CD4-positive, CD25-positive, alpha-beta regulatory T cell (primary cell): ENCODE measurements at regions not wholly inside any gene's neighbourhood (a gene's known extent, or its start where the extent isn't known, plus 50 kb on each side); places are given as distances from the start of the nearest gene placed in this dataset.

Source experiments
- ATAC-seq, 2 donors: fragments of 150-1000 bp; cut with Tn5 transposase; one replicate each; pipeline ENCODE4 v1.10.0; 2021; ENCODE audit warnings: low read depth in 2 of 2, moderate number of reproducible peaks in 2 of 2, moderate library complexity in 1 of 2
- DNase-seq, 3 donors: peaks; one replicate each; pipeline versions ENCODE4 v3.0.0 to v3.0.0-alpha.2; 2012 to 2022; ENCODE audit warnings: mixed read lengths in 1 of 3
- H3K27ac ChIP-seq: one replicate; pipeline ENCODE4 v1.7.0; 2013; ENCODE audit warnings: mild to moderate bottlenecking, low read length; ENCODE audit not compliant: insufficient read depth, poor library complexity, severe bottlenecking
- H3K27me3 ChIP-seq: one replicate; pipeline ENCODE4 v1.7.0; 2013; ENCODE audit warnings: low read length; ENCODE audit not compliant: control insufficient read depth, insufficient read depth
- H3K36me3 ChIP-seq: one replicate; pipeline ENCODE4 v1.7.0; 2013; ENCODE audit warnings: mild to moderate bottlenecking, low read length, moderate library complexity; ENCODE audit not compliant: control insufficient read depth, insufficient read depth
- H3K4me1 ChIP-seq: 2 replicates; pipeline ENCODE4 v1.7.0; 2013; ENCODE audit warnings: mild to moderate bottlenecking, low read length; ENCODE audit not compliant: insufficient read depth, control insufficient read depth, poor library complexity, severe bottlenecking
- H3K4me3 ChIP-seq: one replicate; pipeline ENCODE4 v1.7.0; 2013; ENCODE audit warnings: low read depth, mild to moderate bottlenecking, low read length, moderate library complexity
- H3K9me3 ChIP-seq, 2 experiments: 1 replicate in 1 of 2; 2 replicates in 1 of 2; pipeline ENCODE4 v1.7.0; 2013; ENCODE audit warnings: low read length in 2 of 2, mild to moderate bottlenecking in 1 of 2, moderate library complexity in 1 of 2; ENCODE audit not compliant: control insufficient read depth in 2 of 2
- H3K27ac Mint-ChIP-seq, 3 donors: one replicate each; pipeline ENCODE4 v1.8.0; 2020 to 2022; ENCODE audit warnings: mild to moderate bottlenecking in 3 of 3, mixed read lengths in 3 of 3, moderate library complexity in 2 of 3
- H3K27me3 Mint-ChIP-seq: one replicate; pipeline ENCODE4 v1.8.0; 2022; ENCODE audit warnings: mild to moderate bottlenecking, mixed read lengths
- H3K36me3 Mint-ChIP-seq: one replicate; pipeline ENCODE4 v1.8.0; 2020; ENCODE audit warnings: mixed read lengths
- H3K4me1 Mint-ChIP-seq, 4 donors: one replicate each; pipeline ENCODE4 v1.8.0; 2020 to 2022; ENCODE audit warnings: mixed read lengths in 4 of 4, mild to moderate bottlenecking in 1 of 4
- H3K4me3 Mint-ChIP-seq, 4 donors: one replicate each; pipeline ENCODE4 v1.8.0; 2020 to 2022; ENCODE audit warnings: mild to moderate bottlenecking in 4 of 4, mixed read lengths in 4 of 4, moderate library complexity in 3 of 4
- H3K9me3 Mint-ChIP-seq, 7 donors: one replicate each; pipeline ENCODE4 v1.8.0; 2020 to 2022; ENCODE audit warnings: mixed read lengths in 7 of 7, mild to moderate bottlenecking in 3 of 7, moderate library complexity in 2 of 7

- Mint-ChIP-seq H3K9me3 (peaks cover 0 to 32% (median 6%) of the 10 kb centered on the region in 7 donors), H3K4me1 (peaks cover 0 to 3% (median 0%) of the 10 kb centered on the region in 4 donors), H3K27ac (no peak overlapping the region), H3K27me3 (no peaks in the 10 kb centered on the region), H3K4me3 (no peak overlapping the region), H3K36me3 (no peaks in the 10 kb centered on the region)
- H3K4me3 ChIP-seq: no peak overlapping the region
- DNase-seq (no peak), ATAC-seq (no peak)
- no peaks in the 10 kb centered on the region for H3K27me3 ChIP-seq
- H3K4me1 ChIP-seq: no peaks in the 10 kb centered on the region
- H3K27ac ChIP-seq: no peak overlapping the region
- H3K9me3 ChIP-seq: no peaks in the 10 kb centered on the region
- H3K36me3 ChIP-seq: no peaks in the 10 kb centered on the region
Observed at GRCh38 chr5:29588236-29588635, 1605.2 kb upstream of the CDH6 start.

GRCh38 chr5:29587832-29588231, 1605.7 kb upstream of the CDH6 start:
- Histone ChIP-seq H3K9me3 (no peaks in the 10 kb centered on the region), H3K27ac (no peak overlapping the region), H3K4me3 (no peak overlapping the region), H3K27me3 (no peaks in the 10 kb centered on the region), H3K36me3 (no peaks in the 10 kb centered on the region), H3K4me1 (no peaks in the 10 kb centered on the region)
- ATAC-seq: no peak
- H3K4me1 Mint-ChIP-seq: peaks cover 0 to 5% (median 0%) of the 10 kb centered on the region in 4 donors
- no peaks in the 10 kb centered on the region for H3K27me3 Mint-ChIP-seq
- no peak for DNase-seq
- peaks cover 0 to 33% (median 8%) of the 10 kb centered on the region in 7 donors for H3K9me3 Mint-ChIP-seq
- H3K27ac Mint-ChIP-seq: no peak overlapping the region
- no peaks in the 10 kb centered on the region for H3K36me3 Mint-ChIP-seq
- H3K4me3 Mint-ChIP-seq: no peak overlapping the region

GRCh38 chr5:29568028-29568427, 1625.5 kb upstream of the CDH6 start:
- DNase-seq: no peak
- Histone ChIP-seq H3K4me3 (no peak overlapping the region), H3K36me3 (no peaks in the 10 kb centered on the region), H3K9me3 (peaks cover 0 to 5% of the 10 kb centered on the region in 2 experiments), H3K4me1 (no peaks in the 10 kb centered on the region), H3K27ac (no peak overlapping the region), H3K27me3 (no peaks in the 10 kb centered on the region)
- Mint-ChIP-seq H3K27ac (no peak overlapping the region), H3K36me3 (no peaks in the 10 kb centered on the region), H3K27me3 (no peaks in the 10 kb centered on the region), H3K4me1 (no peaks in the 10 kb centered on the region), H3K4me3 (no peak overlapping the region), H3K9me3 (peaks cover 0 to 18% (median 8%) of the 10 kb centered on the region in 7 donors)
- ATAC-seq: no peak

GRCh38 chr5:29561564-29561963, 1631.9 kb upstream of the CDH6 start:
- Histone ChIP-seq H3K4me3 (no peak overlapping the region), H3K9me3 (peaks cover 3 to 9% of the 10 kb centered on the region in 2 experiments), H3K36me3 (no peaks in the 10 kb centered on the region), H3K27ac (no peak overlapping the region), H3K27me3 (no peaks in the 10 kb centered on the region), H3K4me1 (no peaks in the 10 kb centered on the region)
- DNase-seq (no peak), ATAC-seq (no peak)
- Mint-ChIP-seq H3K27ac (no peak overlapping the region), H3K27me3 (no peaks in the 10 kb centered on the region), H3K36me3 (no peaks in the 10 kb centered on the region), H3K4me1 (no peaks in the 10 kb centered on the region), H3K9me3 (peaks cover 0 to 20% (median 5%) of the 10 kb centered on the region in 7 donors), H3K4me3 (no peak overlapping the region)

GRCh38 chr5:29550523-29550922, 1643.0 kb upstream of the CDH6 start:
- Mint-ChIP-seq H3K27me3 (no peaks in the 10 kb centered on the region), H3K4me1 (no peaks in the 10 kb centered on the region), H3K27ac (no peak overlapping the region), H3K9me3 (peaks cover 0 to 26% (median 17%) of the 10 kb centered on the region in 7 donors), H3K4me3 (no peak overlapping the region), H3K36me3 (no peaks in the 10 kb centered on the region)
- H3K4me1 ChIP-seq: no peaks in the 10 kb centered on the region
- H3K27ac ChIP-seq: no peak overlapping the region
- DNase-seq: no peak
- no peaks in the 10 kb centered on the region for H3K36me3 ChIP-seq
- H3K9me3 ChIP-seq: peaks cover 5 to 8% of the 10 kb centered on the region in 2 experiments
- H3K27me3 ChIP-seq: no peaks in the 10 kb centered on the region
- H3K4me3 ChIP-seq: no peak overlapping the region
- no peak for ATAC-seq

GRCh38 chr5:29548262-29548661, 1645.2 kb upstream of the CDH6 start:
- no peak overlapping the region for H3K4me3 ChIP-seq
- Mint-ChIP-seq H3K36me3 (no peaks in the 10 kb centered on the region), H3K9me3 (peaks cover 0 to 27% (median 13%) of the 10 kb centered on the region in 7 donors), H3K4me3 (no peak overlapping the region), H3K27ac (no peak overlapping the region), H3K4me1 (no peaks in the 10 kb centered on the region), H3K27me3 (no peaks in the 10 kb centered on the region)
- no peaks in the 10 kb centered on the region for H3K36me3 ChIP-seq
- DNase-seq (no peak), ATAC-seq (no peak)
- H3K27me3 ChIP-seq: no peaks in the 10 kb centered on the region
- peaks cover 6 to 11% of the 10 kb centered on the region in 2 experiments for H3K9me3 ChIP-seq
- H3K4me1 ChIP-seq: no peaks in the 10 kb centered on the region
- H3K27ac ChIP-seq: no peak overlapping the region

GRCh38 chr5:29547236-29547865, 1646.1 kb upstream of the CDH6 start:
- no peaks in the 10 kb centered on the region for H3K36me3 Mint-ChIP-seq
- no peak for DNase-seq
- H3K4me1 Mint-ChIP-seq: no peaks in the 10 kb centered on the region
- H3K9me3 ChIP-seq: peaks cover 6 to 11% of the 10 kb centered on the region in 2 experiments
- ATAC-seq: no peak
- no peaks in the 10 kb centered on the region for H3K4me1 ChIP-seq
- H3K27ac Mint-ChIP-seq: no peak overlapping the region
- no peak overlapping the region for H3K4me3 Mint-ChIP-seq
- no peak overlapping the region for H3K4me3 ChIP-seq
- H3K27me3 ChIP-seq: no peaks in the 10 kb centered on the region
- H3K27me3 Mint-ChIP-seq: no peaks in the 10 kb centered on the region
- peaks cover 0 to 30% (median 9%) of the 10 kb centered on the region in 7 donors for H3K9me3 Mint-ChIP-seq
- H3K27ac ChIP-seq: no peak overlapping the region
- H3K36me3 ChIP-seq: no peaks in the 10 kb centered on the region

- no peak for DNase-seq
- no peaks in the 10 kb centered on the region for H3K36me3 ChIP-seq
- H3K4me3 ChIP-seq: no peak overlapping the region
- Mint-ChIP-seq H3K4me3 (no peak overlapping the region), H3K27ac (no peak overlapping the region), H3K4me1 (no peaks in the 10 kb centered on the region), H3K9me3 (peaks cover 0 to 38% (median 5%) of the 10 kb centered on the region in 7 donors), H3K27me3 (no peaks in the 10 kb centered on the region), H3K36me3 (no peaks in the 10 kb centered on the region)
- H3K4me1 ChIP-seq: no peaks in the 10 kb centered on the region
- H3K9me3 ChIP-seq: peaks cover 6 to 21% of the 10 kb centered on the region in 2 experiments
- no peaks in the 10 kb centered on the region for H3K27me3 ChIP-seq
- no peak for ATAC-seq
- H3K27ac ChIP-seq: no peak overlapping the region
Observed at GRCh38 chr5:29543501-29543900, 1650.0 kb upstream of the CDH6 start.
